Right atrium auricular region (tissue), 2 donors: ENCODE measurements at regions not wholly inside any gene's neighbourhood (a gene's known extent, or its start where the extent isn't known, plus 50 kb on each side); places are given as distances from the start of the nearest gene placed in this dataset.

Experiments used
- DNase-seq: peaks from one replicate; pipeline ENCODE4 v3.0.0-alpha.2; 2019; ENCODE audit warnings: low spot score
- H3K27ac ChIP-seq, 2 donors: fragments of 200-600 bp; sonication (generic); 1 replicate in 1 of 2; 2 replicates in 1 of 2; pipeline ENCODE4 v1.5.1; 2016 to 2019
- H3K27me3 ChIP-seq, 2 donors: fragments of 200-600 bp; sonication (generic); one replicate each; pipeline versions ENCODE4 v1.5.1 to v1.6.0; 2017 to 2019
- H3K36me3 ChIP-seq: fragments of 200-600 bp; sonication (generic); one replicate; pipeline ENCODE4 v1.5.1; 2016
- H3K4me1 ChIP-seq, 2 donors: fragments of 200-600 bp; sonication (generic); one replicate each; pipeline versions ENCODE4 v1.5.1 to v1.6.0; 2017 to 2019
- H3K4me3 ChIP-seq, 2 donors: fragments of 200-600 bp; sonication (generic); 1 replicate in 1 of 2; 2 replicates in 1 of 2; pipeline ENCODE4 v1.5.1; 2017 to 2019; ENCODE audit warnings: mild to moderate bottlenecking in 1 of 2, moderate library complexity in 1 of 2
- H3K9me3 ChIP-seq, 2 donors: fragments of 200-600 bp; sonication (generic); one replicate each; pipeline ENCODE4 v1.5.1; 2019
- CTCF ChIP-seq, 2 donors: fragments of 200-600 bp; sonication (generic); IDR thresholded peaks; one replicate each; pipeline ENCODE4 v1.5.1; 2019; ENCODE audit warnings: antibody characterized with exemption in 2 of 2

- Histone ChIP-seq H3K36me3 (no peaks in the 10 kb centered on the region), H3K9me3 (peaks cover 0 to 2% of the 10 kb centered on the region in 2 donors), H3K27ac (no peak overlapping the region), H3K4me3 (no peak overlapping the region), H3K27me3 (no peaks in the 10 kb centered on the region), H3K4me1 (no peaks in the 10 kb centered on the region)
- no peak for TF ChIP-seq CTCF (IDR thresholded peaks at IDR 0.05)
- DNase-seq, result no peak
Observed at GRCh38 chr7:52980129-52980528, 55.3 kb upstream of the POM121L12 start.

GRCh38 chr7:52973126-52973525, 62.3 kb upstream of the POM121L12 start:
- Histone ChIP-seq H3K27ac (no peak overlapping the region), H3K4me1 (no peaks in the 10 kb centered on the region), H3K27me3 (no peaks in the 10 kb centered on the region), H3K4me3 (no peak overlapping the region), H3K9me3 (no peaks in the 10 kb centered on the region), H3K36me3 (no peaks in the 10 kb centered on the region)
- TF ChIP-seq CTCF (IDR thresholded peaks at IDR 0.05), result no peak
- DNase-seq, result no peak

- no peak for TF ChIP-seq CTCF (IDR thresholded peaks at IDR 0.05)
- no peak overlapping the region for H3K4me3 ChIP-seq
- H3K36me3 ChIP-seq, result no peaks in the 10 kb centered on the region
- no peaks in the 10 kb centered on the region for H3K27me3 ChIP-seq
- no peaks in the 10 kb centered on the region for H3K4me1 ChIP-seq
- DNase-seq, result no peak
- no peaks in the 10 kb centered on the region for H3K9me3 ChIP-seq
- H3K27ac ChIP-seq, result no peak overlapping the region
Observed at GRCh38 chr7:52962402-52963076, 72.9 kb upstream of the POM121L12 start.

- Histone ChIP-seq H3K36me3 (no peaks in the 10 kb centered on the region), H3K27ac (no peak overlapping the region)
Observed at GRCh38 chr7:52961084-52961483, 74.3 kb upstream of the POM121L12 start.

GRCh38 chr7:52959878-52960660, 75.4 kb upstream of the POM121L12 start:
- H3K36me3 ChIP-seq, result no peaks in the 10 kb centered on the region
- DNase-seq, result no peak
- H3K4me3 ChIP-seq, result no peak overlapping the region
- H3K9me3 ChIP-seq, result no peaks in the 10 kb centered on the region
- H3K27me3 ChIP-seq, result no peaks in the 10 kb centered on the region
- no peak overlapping the region for H3K27ac ChIP-seq
- no peak for TF ChIP-seq CTCF (IDR thresholded peaks at IDR 0.05)
- no peaks in the 10 kb centered on the region for H3K4me1 ChIP-seq

More at GRCh38 chr7:52961084-52961483, 74.3 kb upstream of the POM121L12 start:
- no peaks in the 10 kb centered on the region for H3K9me3 ChIP-seq
- no peak for DNase-seq
- H3K27me3 ChIP-seq, result no peaks in the 10 kb centered on the region
- no peak overlapping the region for H3K4me3 ChIP-seq
- TF ChIP-seq CTCF (IDR thresholded peaks at IDR 0.05), result no peak
- no peaks in the 10 kb centered on the region for H3K4me1 ChIP-seq
